GM19238 (cell line): ENCODE measurements at regions not wholly inside any gene's neighbourhood (a gene's known extent, or its start where the extent isn't known, plus 50 kb on each side); places are given as distances from the start of the nearest gene placed in this dataset.

ENCODE experiments used
- DNase-seq: peaks from one replicate; pipeline ENCODE4 v3.0.0; 2011; ENCODE audit warnings: low spot score; ENCODE audit not compliant: insufficient read length

- no peak for DNase-seq
These were observed 54.8 kb downstream of the CCDC71L start for GRCh38 chr7:106606120-106606519.

- no peak for DNase-seq
These were observed 56.0 kb downstream of the CCDC71L start for GRCh38 chr7:106604971-106605370.

- no peak for DNase-seq
These were observed 56.5 kb downstream of the CCDC71L start for GRCh38 chr7:106604303-106604924.

- DNase-seq: no peak
These were observed 57.6 kb downstream of the CCDC71L start for GRCh38 chr7:106603346-106603745.

GRCh38 chr7:106602062-106602461 lies 58.9 kb downstream of the CCDC71L start:
- no peak for DNase-seq

- DNase-seq: no peak
These were observed 60.2 kb downstream of the CCDC71L start for GRCh38 chr7:106600569-106601373.

- DNase-seq: no peak
These were observed 61.6 kb downstream of the CCDC71L start for GRCh38 chr7:106599343-106599698.

- peak; percentile 44 for DNase-seq
These were observed 62.2 kb downstream of the CCDC71L start for GRCh38 chr7:106598663-106599342.

- DNase-seq: no peak
These were observed 63.0 kb downstream of the CCDC71L start for GRCh38 chr7:106597751-106598546.

GRCh38 chr7:106597014-106597413 lies 63.9 kb downstream of the CCDC71L start:
- no peak for DNase-seq

GRCh38 chr7:106595922-106596321 lies 65.0 kb downstream of the CCDC71L start:
- no peak for DNase-seq

GRCh38 chr7:106593028-106593417 lies 67.9 kb downstream of the CCDC71L start:
- no peak for DNase-seq

GRCh38 chr7:106592282-106593027 lies 68.5 kb downstream of the CCDC71L start:
- DNase-seq: no peak

- no peak for DNase-seq
These were observed 69.8 kb downstream of the CCDC71L start for GRCh38 chr7:106591146-106591545.

GRCh38 chr7:106590209-106590816 lies 70.6 kb downstream of the CCDC71L start:
- DNase-seq: no peak

- no peak for DNase-seq
These were observed 71.6 kb downstream of the CCDC71L start for GRCh38 chr7:106589198-106589879.

- no peak for DNase-seq
These were observed 72.3 kb downstream of the CCDC71L start for GRCh38 chr7:106588422-106589197.

GRCh38 chr7:106584914-106585759 lies 75.8 kb downstream of the CCDC71L start:
- DNase-seq: no peak
